ENCODE measurements at regions not wholly inside any gene's neighbourhood (a gene's known extent, or its start where the extent isn't known, plus 50 kb on each side); places are given as distances from the start of the nearest gene placed in this dataset.
A peak's percentile ranks its signal among the peaks of the same experiment; 100 is the strongest.

- Histone ChIP-seq H3K27me3 (no peaks in the 10 kb centered on the region), H3K4me1 (ENCODE audit: insufficient read depth) (peaks cover 5% of the 10 kb centered on the region), H3K4me3 (no peak overlapping the region), H3K27ac (no peak overlapping the region), H3K9me3 (no peaks in the 10 kb centered on the region), H3K36me3 (no peaks in the 10 kb centered on the region)
- intact Hi-C loops (cut with DNase I) = no loop called here
- no peak for TF ChIP-seq CTCF (IDR thresholded peaks at IDR 0.05)
- no peak for TF ChIP-seq POLR2A (IDR thresholded peaks at IDR 0.05)
- TF ChIP-seq EP300 (IDR thresholded peaks at IDR 0.05) = no peak
- 76 to 82% (median 81%) methylated on average over 9 of the region's 9 CpGs for WGBS, 3 donors
- DNase-seq = no peak
Observed at GRCh38 chrX:39767446-39767845, 330.3 kb downstream of the BCOR start.

- DNase-seq = no peak
- no peaks in the 10 kb centered on the region for H3K36me3 ChIP-seq
- no peaks in the 10 kb centered on the region for H3K9me3 ChIP-seq
- no peak overlapping the region for H3K27ac ChIP-seq
- intact Hi-C loops (cut with DNase I) = no loop called here
- 84 to 94% (median 84%) methylated on average over 7 of the region's 7 CpGs for WGBS, 3 donors
- TF ChIP-seq CTCF (IDR thresholded peaks at IDR 0.05) (no peak), EP300 (IDR thresholded peaks at IDR 0.05) (no peak), POLR2A (IDR thresholded peaks at IDR 0.05) (no peak)
- H3K27me3 ChIP-seq = no peaks in the 10 kb centered on the region
- no peak overlapping the region for H3K4me3 ChIP-seq
- H3K4me1 ChIP-seq (ENCODE audit: insufficient read depth) = peaks cover 5% of the 10 kb centered on the region
Observed at GRCh38 chrX:39769748-39770147, 328.0 kb downstream of the BCOR start.

- no peaks in the 10 kb centered on the region for H3K27me3 ChIP-seq
- H3K36me3 ChIP-seq = no peaks in the 10 kb centered on the region
- no peak for TF ChIP-seq CTCF (IDR thresholded peaks at IDR 0.05)
- no peak for TF ChIP-seq EP300 (IDR thresholded peaks at IDR 0.05)
- TF ChIP-seq POLR2A (IDR thresholded peaks at IDR 0.05) = no peak
- no peaks in the 10 kb centered on the region for H3K9me3 ChIP-seq
- intact Hi-C loops (cut with DNase I) = no loop called here
- 83 to 91% (median 88%) methylated on average over 5 of the region's 5 CpGs for WGBS, 3 donors
- peak overlapping the region in 1 of 2 donors; percentile 62 for H3K27ac ChIP-seq
- DNase-seq = no peak
- peaks cover 5% of the 10 kb centered on the region for H3K4me1 ChIP-seq (ENCODE audit: insufficient read depth)
- no peak overlapping the region for H3K4me3 ChIP-seq
Observed at GRCh38 chrX:39771089-39771488, 326.7 kb downstream of the BCOR start.

- H3K36me3 ChIP-seq = no peaks in the 10 kb centered on the region
- no peaks in the 10 kb centered on the region for H3K27me3 ChIP-seq
- no peaks in the 10 kb centered on the region for H3K9me3 ChIP-seq
- H3K4me3 ChIP-seq = no peak overlapping the region
- intact Hi-C loops (cut with DNase I) = no loop called here
- peaks cover 5% of the 10 kb centered on the region for H3K4me1 ChIP-seq (ENCODE audit: insufficient read depth)
- WGBS, 3 donors = 19 to 32% (median 21%) methylated on average over 21 of the region's 21 CpGs
- H3K27ac ChIP-seq = peak overlapping the region in 1 of 2 donors; percentile 62
- peak in 4 of 5 donors; percentile 36 to 42 (median 38) for DNase-seq
- TF ChIP-seq POLR2A (IDR thresholded peaks at IDR 0.05) (no peak), CTCF (IDR thresholded peaks at IDR 0.05) (no peak), EP300 (IDR thresholded peaks at IDR 0.05) (no peak)
Observed at GRCh38 chrX:39772057-39772832, 325.5 kb downstream of the BCOR start.

Data from ovary (tissue), 7 donors.